ENCODE measurements at regions not wholly inside any gene's neighbourhood (a gene's known extent, or its start where the extent isn't known, plus 50 kb on each side); places are given as distances from the start of the nearest gene placed in this dataset.

- BruUV-seq (replicated peaks): no TSS peak
- no peak overlapping the region for H3K9ac ChIP-seq (ENCODE audit: low read length)
- no peaks in the 10 kb centered on the region for H3K27me3 ChIP-seq (ENCODE audit: low read length)
- no peak overlapping the region for H3K4me3 ChIP-seq (ENCODE audit: low read length)
- H3K9me2 ChIP-seq (replicated peaks; ENCODE audit: low read length): no peaks in the 10 kb centered on the region
- ATAC-seq: no peak
- H3K9me3 ChIP-seq (ENCODE audit: low read length): no peaks in the 10 kb centered on the region
- H3K79me2 ChIP-seq (ENCODE audit: low read length): no peaks in the 10 kb centered on the region
- TF ChIP-seq EZH2phosphoT487 (IDR thresholded peaks at IDR 0.05; ENCODE audit: borderline replicate concordance, low read length): no peak
- no peak for TF ChIP-seq EZH2 (IDR thresholded peaks at IDR 0.05; ENCODE audit: low read length, unreplicated experiment)
- TF ChIP-seq, protein P1, sequence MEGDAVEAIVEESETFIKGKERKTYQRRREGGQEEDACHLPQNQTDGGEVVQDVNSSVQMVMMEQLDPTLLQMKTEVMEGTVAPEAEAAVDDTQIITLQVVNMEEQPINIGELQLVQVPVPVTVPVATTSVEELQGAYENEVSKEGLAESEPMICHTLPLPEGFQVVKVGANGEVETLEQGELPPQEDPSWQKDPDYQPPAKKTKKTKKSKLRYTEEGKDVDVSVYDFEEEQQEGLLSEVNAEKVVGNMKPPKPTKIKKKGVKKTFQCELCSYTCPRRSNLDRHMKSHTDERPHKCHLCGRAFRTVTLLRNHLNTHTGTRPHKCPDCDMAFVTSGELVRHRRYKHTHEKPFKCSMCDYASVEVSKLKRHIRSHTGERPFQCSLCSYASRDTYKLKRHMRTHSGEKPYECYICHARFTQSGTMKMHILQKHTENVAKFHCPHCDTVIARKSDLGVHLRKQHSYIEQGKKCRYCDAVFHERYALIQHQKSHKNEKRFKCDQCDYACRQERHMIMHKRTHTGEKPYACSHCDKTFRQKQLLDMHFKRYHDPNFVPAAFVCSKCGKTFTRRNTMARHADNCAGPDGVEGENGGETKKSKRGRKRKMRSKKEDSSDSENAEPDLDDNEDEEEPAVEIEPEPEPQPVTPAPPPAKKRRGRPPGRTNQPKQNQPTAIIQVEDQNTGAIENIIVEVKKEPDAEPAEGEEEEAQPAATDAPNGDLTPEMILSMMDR (conservative IDR thresholded peaks at IDR 0.05; ENCODE audit: low read depth, low read length): no peak
- POLR2A ChIA-PET (ENCODE audit: unreplicated experiment): no interaction called here
- no peaks in the 10 kb centered on the region for H3K4me1 ChIP-seq (ENCODE audit: insufficient read depth, low read length)
- H3F3A ChIP-seq (ENCODE audit: low read length, unreplicated experiment): no peaks in the 10 kb centered on the region
- no peaks in the 10 kb centered on the region for H3K36me3 ChIP-seq (ENCODE audit: low read depth, low read length)
- no peak overlapping the region for H3K27ac ChIP-seq (ENCODE audit: low read length)
- no peaks in the 10 kb centered on the region for H4K20me1 ChIP-seq (ENCODE audit: low read length)
- no peak overlapping the region for H3K4me2 ChIP-seq (ENCODE audit: low read length)
- no peak for DNase-seq
- intact Hi-C loops (cut with micrococcal nuclease): no loop called here
- CTCF ChIA-PET: no interaction called here
- no peak overlapping the region for H2AFZ ChIP-seq (ENCODE audit: low read length)
These were observed 131.2 kb downstream of the MAGEB5 start for GRCh38 chrX:26347171-26347570.

GRCh38 chrX:26334232-26334631, 118.3 kb downstream of the MAGEB5 start:
- no TSS peak for BruUV-seq (replicated peaks)
- no peak for TF ChIP-seq EZH2 (IDR thresholded peaks at IDR 0.05; ENCODE audit: low read length, unreplicated experiment)
- TF ChIP-seq EZH2phosphoT487 (IDR thresholded peaks at IDR 0.05; ENCODE audit: borderline replicate concordance, low read length): no peak
- TF ChIP-seq, protein P1 (conservative IDR thresholded peaks at IDR 0.05; ENCODE audit: low read depth, low read length): no peak

DNA sequence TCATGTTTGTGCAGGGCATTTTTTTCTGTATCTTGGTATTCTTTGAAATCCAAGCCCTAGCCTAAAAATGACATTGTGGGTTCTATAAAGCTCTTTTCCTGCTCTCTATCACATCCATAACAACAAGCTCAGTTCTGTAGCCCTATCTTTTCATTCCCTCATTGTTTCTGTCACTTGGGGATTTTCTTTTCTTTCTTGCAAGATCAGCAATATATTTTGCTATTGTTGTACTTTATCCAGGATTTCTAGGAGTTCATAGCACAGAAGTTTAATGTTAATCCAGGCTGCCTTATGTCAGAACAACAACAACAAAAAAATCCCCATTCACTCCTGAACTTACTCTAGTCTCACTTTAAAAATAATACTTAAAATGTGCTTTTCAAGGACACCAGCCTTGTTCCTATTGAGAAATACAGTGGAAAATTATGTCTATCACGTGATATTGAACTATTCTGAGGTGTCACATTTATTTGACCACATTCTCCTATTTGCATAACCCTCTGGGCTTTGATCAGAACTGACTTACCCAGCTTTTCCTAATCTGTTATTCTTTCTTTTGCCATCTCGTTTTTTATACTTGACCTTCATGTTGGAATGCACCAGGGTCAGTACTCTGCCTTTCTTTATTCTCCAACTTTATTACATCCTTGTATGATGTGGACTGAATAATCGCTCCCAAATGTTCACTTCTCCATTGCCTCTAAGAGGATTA, 112.8 kb downstream of the MAGEB5 start:
- no peaks in the 10 kb centered on the region for H4K20me1 ChIP-seq (ENCODE audit: low read length)
- H3K9ac ChIP-seq (ENCODE audit: low read length): no peak overlapping the region
- H3K36me3 ChIP-seq (ENCODE audit: low read depth, low read length): no peaks in the 10 kb centered on the region
- H3K27ac ChIP-seq (ENCODE audit: low read length): no peak overlapping the region
- H3K27me3 ChIP-seq (ENCODE audit: low read length): no peaks in the 10 kb centered on the region
- intact Hi-C loops (cut with micrococcal nuclease): no loop called here
- no TSS peak for BruUV-seq (replicated peaks)
- no peak overlapping the region for H3K4me3 ChIP-seq (ENCODE audit: low read length)
- H3K79me2 ChIP-seq (ENCODE audit: low read length): no peaks in the 10 kb centered on the region
- H2AFZ ChIP-seq (ENCODE audit: low read length): no peak overlapping the region
- H3K4me1 ChIP-seq (ENCODE audit: insufficient read depth, low read length): no peaks in the 10 kb centered on the region
- ChIA-PET CTCF (no interaction called here), POLR2A (ENCODE audit: unreplicated experiment) (no interaction called here)
- no peak for TF ChIP-seq EZH2phosphoT487 (IDR thresholded peaks at IDR 0.05; ENCODE audit: borderline replicate concordance, low read length)
- TF ChIP-seq EZH2 (IDR thresholded peaks at IDR 0.05; ENCODE audit: low read length, unreplicated experiment): no peak
- TF ChIP-seq, protein P1 (conservative IDR thresholded peaks at IDR 0.05; ENCODE audit: low read depth, low read length): no peak
- ATAC-seq (no peak), DNase-seq (no peak)
- no peaks in the 10 kb centered on the region for H3F3A ChIP-seq (ENCODE audit: low read length, unreplicated experiment)
- H3K9me3 ChIP-seq (ENCODE audit: low read length): no peaks in the 10 kb centered on the region
- H3K9me2 ChIP-seq (replicated peaks; ENCODE audit: low read length): no peaks in the 10 kb centered on the region
- H3K4me2 ChIP-seq (ENCODE audit: low read length): no peak overlapping the region

More at GRCh38 chrX:26334232-26334631, 118.3 kb downstream of the MAGEB5 start:
- H3K9me2 ChIP-seq (replicated peaks; ENCODE audit: low read length): no peaks in the 10 kb centered on the region
- no peak for ATAC-seq
- no peaks in the 10 kb centered on the region for H4K20me1 ChIP-seq (ENCODE audit: low read length)
- H3F3A ChIP-seq (ENCODE audit: low read length, unreplicated experiment): no peaks in the 10 kb centered on the region
- intact Hi-C loops (cut with micrococcal nuclease): no loop called here
- no peak overlapping the region for H2AFZ ChIP-seq (ENCODE audit: low read length)
- H3K79me2 ChIP-seq (ENCODE audit: low read length): no peaks in the 10 kb centered on the region
- POLR2A ChIA-PET (ENCODE audit: unreplicated experiment): no interaction called here
- CTCF ChIA-PET: no interaction called here
- H3K9ac ChIP-seq (ENCODE audit: low read length): no peak overlapping the region
- no peak overlapping the region for H3K4me2 ChIP-seq (ENCODE audit: low read length)
- H3K27ac ChIP-seq (ENCODE audit: low read length): no peak overlapping the region
- no peaks in the 10 kb centered on the region for H3K36me3 ChIP-seq (ENCODE audit: low read depth, low read length)
- no peak overlapping the region for H3K4me3 ChIP-seq (ENCODE audit: low read length)
- no peaks in the 10 kb centered on the region for H3K27me3 ChIP-seq (ENCODE audit: low read length)
- H3K4me1 ChIP-seq (ENCODE audit: insufficient read depth, low read length): no peaks in the 10 kb centered on the region
- no peak for DNase-seq
- H3K9me3 ChIP-seq (ENCODE audit: low read length): no peaks in the 10 kb centered on the region

All from PC-3 (cell line).